GM21528 (cell line): ENCODE measurements at regions not wholly inside any gene's neighbourhood (a gene's known extent, or its start where the extent isn't known, plus 50 kb on each side); places are given as distances from the start of the nearest gene placed in this dataset.
A peak's percentile ranks its signal among the peaks of the same experiment; 100 is the strongest.

Experiments
- ATAC-seq: cut with Tn5 transposase; IDR thresholded peaks from one replicate; pipeline ENCODE4 v1.9.1; 2021; ENCODE audit warnings: mild to moderate bottlenecking, moderate library complexity; ENCODE audit not compliant: unreplicated experiment, low FRiP score

GRCh38 chr9:19732441-19732951, 56.3 kb downstream of the SLC24A2 start:
- no peak for ATAC-seq

- ATAC-seq = no peak
These were observed 60.7 kb downstream of the SLC24A2 start for GRCh38 chr9:19728101-19728500.

DNA sequence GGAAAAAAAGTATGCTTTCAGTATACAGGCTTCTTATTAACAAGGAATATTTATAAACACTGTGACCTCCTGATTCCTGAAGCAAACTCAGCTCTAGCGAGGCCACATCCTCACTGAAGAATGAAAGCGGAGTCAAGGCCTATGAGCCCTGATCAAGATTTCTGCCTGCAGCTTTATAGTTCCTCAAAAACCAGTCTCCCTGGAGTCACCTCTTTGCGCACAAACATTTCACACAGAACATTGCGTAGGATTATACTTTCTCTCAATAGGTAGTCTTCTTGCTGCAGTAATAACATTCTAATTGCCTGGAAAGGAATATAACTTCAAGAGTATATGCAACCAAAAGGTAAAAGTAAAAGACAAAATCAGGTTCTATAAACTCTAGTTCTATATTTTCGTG, 62.9 kb downstream of the SLC24A2 start:
- ATAC-seq = no peak

- no peak for ATAC-seq
These were observed 68.5 kb downstream of the SLC24A2 start for GRCh38 chr9:19720377-19720776.

DNA sequence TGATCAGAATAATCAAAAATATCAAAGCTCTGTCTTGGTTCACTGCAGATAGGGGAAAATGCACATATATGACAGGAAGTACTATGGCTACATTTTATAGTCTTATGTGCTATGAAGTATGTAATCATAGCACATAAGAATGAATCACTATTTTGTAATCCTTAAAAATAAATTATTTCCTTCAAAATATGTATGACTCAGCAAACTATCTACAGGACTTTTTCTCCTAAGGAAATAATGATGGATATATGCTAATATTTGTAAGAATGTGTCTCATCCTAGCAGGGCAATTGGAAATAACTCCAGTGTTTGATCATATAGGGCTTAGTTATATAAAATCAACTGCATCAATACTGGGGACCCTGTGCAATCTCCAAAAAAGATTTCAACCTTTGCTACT, 85.1 kb downstream of the SLC24A2 start:
- ATAC-seq = no peak

- ATAC-seq = no peak
These were observed 86.8 kb downstream of the SLC24A2 start for GRCh38 chr9:19701991-19702390.

DNA sequence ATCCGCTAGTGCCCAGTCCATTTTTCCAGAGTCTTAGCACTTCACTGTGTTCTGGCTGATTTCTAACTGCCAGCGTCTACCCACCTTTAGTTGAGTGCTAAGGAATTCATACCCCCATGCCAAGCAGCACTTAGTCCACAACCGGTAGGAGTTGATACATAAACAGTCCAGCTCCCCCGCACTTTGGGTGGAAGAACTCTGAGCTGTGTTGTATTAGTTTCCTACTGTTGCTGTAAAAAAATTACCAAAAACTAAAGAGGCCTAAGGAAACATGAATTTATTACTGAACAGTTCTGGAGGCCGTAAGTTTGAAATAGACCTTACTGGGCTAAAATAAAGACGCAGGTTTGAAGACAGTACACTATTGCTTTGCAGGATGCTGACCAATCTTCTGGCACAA, 87.6 kb downstream of the SLC24A2 start:
- ATAC-seq = no peak

- ATAC-seq = no peak
These were observed 88.1 kb downstream of the SLC24A2 start for GRCh38 chr9:19700699-19701098.

- ATAC-seq = no peak
These were observed 89.1 kb downstream of the SLC24A2 start for GRCh38 chr9:19699756-19700155.

DNA sequence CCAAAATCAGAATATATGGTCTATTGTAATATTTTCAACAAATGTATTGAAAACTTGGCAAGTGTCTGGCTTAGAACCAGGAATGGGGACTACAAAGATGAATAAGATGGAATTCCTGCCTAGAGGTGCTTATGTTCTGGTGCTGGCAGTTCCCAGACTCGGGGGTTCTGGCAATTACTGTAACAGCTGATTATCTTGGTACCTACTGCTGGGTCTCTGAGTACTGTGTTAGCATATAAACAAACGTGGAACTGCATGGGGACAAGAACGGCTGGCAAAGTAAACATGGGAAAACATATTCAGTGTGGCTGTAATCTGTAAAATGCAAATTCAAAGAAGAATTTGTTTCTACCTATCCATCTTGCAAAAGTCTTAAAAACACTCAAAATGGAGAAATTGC, 89.9 kb downstream of the SLC24A2 start:
- no peak for ATAC-seq

- no peak for ATAC-seq
These were observed 94.2 kb downstream of the SLC24A2 start for GRCh38 chr9:19694601-19695000.

GRCh38 chr9:19690128-19690527, 98.7 kb downstream of the SLC24A2 start:
- no peak for ATAC-seq

DNA sequence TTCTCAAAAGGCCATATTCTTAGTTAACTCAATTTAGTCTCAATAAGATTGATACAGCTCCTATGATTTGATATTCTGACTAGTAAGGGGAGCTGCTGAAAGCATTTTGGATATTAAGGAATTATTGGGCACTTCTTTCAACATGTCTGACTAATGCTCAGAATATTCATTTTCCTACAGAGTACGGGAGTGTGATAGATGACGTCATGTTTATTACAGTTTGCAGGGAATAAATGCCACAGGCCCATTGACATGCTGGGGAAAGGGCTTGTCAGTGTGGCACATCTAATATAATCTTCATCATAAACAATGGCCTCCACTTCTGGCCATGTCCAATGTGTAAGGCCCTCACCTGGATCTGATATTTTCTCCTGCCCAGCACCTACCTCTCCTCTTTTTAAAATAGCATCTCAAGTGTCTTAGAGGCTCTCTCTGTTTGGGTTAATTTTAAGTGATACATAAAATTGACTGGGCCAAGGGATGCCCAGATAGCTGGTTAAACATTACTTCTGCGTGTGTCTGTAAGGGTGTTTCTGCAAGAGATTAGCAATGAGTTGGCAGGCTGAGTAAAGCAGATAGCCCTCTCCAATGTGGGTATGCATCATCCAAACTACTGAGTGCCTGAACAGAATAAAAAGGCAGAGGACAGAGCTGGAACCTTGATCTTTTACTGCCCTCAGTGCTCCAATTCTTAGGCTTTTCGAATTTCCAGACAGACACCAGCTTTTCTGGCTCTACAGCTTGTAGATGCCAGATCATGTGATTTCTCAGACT, 99.3 kb downstream of the SLC24A2 start:
- no peak for ATAC-seq

GRCh38 chr9:19683715-19684114, 105.1 kb downstream of the SLC24A2 start:
- ATAC-seq = no peak

DNA sequence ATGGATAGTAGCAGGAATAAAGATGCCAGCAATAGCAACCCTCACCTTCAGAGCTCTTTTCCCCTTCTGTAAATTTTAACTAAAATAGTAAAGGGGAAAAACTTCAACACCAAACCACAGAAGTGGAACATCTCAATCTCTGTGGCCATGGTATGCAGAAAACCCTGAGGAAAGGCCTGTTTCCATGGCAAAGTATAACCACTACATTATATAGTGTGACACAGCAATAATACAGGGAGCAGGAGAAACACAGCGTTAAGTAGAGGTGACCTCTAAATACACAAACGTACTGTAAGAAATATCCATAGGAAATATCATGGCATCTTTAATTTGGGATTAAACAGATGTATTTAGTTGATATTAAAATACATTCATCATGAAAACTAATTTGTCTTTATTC, 106.4 kb downstream of the SLC24A2 start:
- ATAC-seq = no peak

DNA sequence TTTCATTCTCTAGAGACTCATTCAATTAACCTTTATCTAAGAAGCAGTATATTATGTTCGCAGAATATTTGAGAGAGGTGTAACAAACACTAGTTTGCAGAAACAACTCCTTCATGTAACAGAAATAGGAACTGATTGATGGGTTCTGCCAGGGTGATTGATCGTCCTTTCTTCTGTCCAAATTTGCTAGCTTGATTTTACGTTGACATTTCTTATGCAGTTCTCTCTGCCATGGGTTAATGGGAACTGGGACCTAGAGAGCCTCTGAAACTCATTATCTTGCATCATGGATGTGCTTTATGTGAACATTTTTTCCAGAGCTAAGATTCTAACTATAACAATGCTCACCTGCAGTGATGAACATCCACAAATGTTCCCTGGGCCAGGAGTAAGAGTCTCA, 107.0 kb downstream of the SLC24A2 start:
- no peak for ATAC-seq

DNA sequence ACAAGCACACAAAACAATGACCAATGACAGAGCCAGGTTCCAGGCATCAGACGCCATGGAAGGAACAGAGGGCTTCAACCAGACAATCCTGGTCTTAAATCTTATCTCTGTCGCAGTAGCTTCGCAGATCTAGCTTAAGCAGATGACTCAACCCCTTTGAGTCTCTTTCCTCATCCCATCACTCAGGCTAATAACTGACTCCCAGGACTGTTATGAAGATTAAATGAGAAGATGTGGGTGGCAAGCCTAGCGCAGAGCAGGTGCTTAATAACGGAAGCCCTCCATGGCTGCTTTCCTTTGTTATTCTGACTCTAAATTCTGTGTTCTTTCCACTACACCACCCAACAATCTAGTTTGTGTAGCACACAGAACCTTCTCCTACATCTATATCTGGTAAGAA, 110.9 kb downstream of the SLC24A2 start:
- ATAC-seq = no peak

- no peak for ATAC-seq
These were observed 113.3 kb downstream of the SLC24A2 start for GRCh38 chr9:19675492-19675891.

GRCh38 chr9:19666575-19666974, 122.3 kb downstream of the SLC24A2 start:
- ATAC-seq = no peak

DNA sequence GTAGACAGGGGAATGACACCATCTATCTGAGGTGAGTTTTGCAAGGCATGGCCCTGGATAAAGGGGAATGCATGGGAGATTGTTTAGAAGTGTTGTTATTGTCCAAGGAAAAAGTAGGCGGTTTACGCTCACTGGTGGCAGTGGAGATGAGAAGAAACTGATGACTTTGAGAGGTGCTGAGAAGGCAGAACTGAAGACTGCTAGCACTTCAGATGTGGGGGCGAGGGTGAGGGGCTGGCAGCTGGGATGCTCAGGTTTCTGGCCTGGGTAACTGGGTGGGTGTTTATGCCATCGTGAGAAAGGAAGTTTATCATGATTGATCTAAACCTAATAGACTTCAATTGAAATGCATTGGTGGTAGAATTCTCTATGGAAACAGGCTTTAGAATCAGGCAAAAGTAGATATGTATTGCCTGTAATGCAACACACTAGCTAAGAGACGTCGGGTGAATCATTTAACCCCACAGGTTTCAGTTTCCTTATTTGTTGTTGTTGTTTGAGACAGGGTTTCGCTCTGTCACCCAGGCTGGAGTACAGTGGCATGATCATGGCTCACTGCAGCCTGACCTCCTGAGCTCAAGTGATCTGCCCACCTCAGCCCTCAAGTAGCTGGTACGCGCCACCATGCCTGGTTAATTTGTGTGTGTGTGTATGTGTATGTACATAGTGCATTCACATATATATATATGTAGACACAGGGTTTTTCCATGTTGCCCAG, 123.5 kb downstream of the SLC24A2 start:
- peak; percentile 100 for ATAC-seq

GRCh38 chr9:19663570-19663969, 125.3 kb downstream of the SLC24A2 start:
- no peak for ATAC-seq

DNA sequence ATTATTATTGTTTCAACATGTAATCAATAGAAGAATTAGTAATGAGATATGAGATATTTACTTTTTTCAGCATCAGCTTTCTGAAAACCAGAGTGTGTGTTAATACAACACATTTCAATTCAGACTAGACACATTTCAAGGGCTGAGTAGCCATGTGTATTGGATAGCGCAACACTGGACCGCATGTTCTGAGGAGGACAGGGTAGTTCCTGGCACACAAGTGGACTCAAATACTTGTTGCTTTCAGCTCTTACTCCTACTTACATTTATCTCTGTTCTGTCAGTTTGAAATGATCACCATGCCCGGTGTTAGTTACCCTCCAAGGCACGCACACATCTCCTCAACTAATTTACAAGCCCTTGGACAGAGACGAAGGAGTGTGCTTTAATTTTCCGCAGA, 126.6 kb downstream of the SLC24A2 start:
- ATAC-seq = no peak
